Vagina (tissue), 2 donors: ENCODE measurements at regions not wholly inside any gene's neighbourhood (a gene's known extent, or its start where the extent isn't known, plus 50 kb on each side); places are given as distances from the start of the nearest gene placed in this dataset.

Source experiments
- CTCF ChIP-seq, 3 experiments: fragments of 450-650 bp in 2 of 3; fragments of 200-600 bp in 1 of 3; sonication (generic) in 1 of 3; IDR thresholded peaks; one replicate each; pipeline ENCODE4 v1.5.1; 2017 to 2019; ENCODE audit warnings: antibody characterized with exemption in 3 of 3, mild to moderate bottlenecking in 2 of 3, moderate library complexity in 2 of 3
- POLR2A ChIP-seq, 2 donors: fragments of 450-650 bp; IDR thresholded peaks; one replicate each; pipeline ENCODE4 v1.6.1; 2017; ENCODE audit warnings: antibody characterized with exemption in 2 of 2, mild to moderate bottlenecking in 2 of 2, moderate library complexity in 2 of 2
- POLR2AphosphoS5 ChIP-seq, 2 donors: sonication (generic); formaldehyde crosslinking; IDR thresholded peaks; one replicate each; pipeline ENCODE4 v1.9.0; 2017; ENCODE audit warnings: antibody characterized with exemption in 2 of 2, mild to moderate bottlenecking in 2 of 2, low read depth in 1 of 2; ENCODE audit not compliant: insufficient read depth in 1 of 2

- TF ChIP-seq CTCF (IDR thresholded peaks at IDR 0.05) (no peak), POLR2A (IDR thresholded peaks at IDR 0.05) (no peak), POLR2AphosphoS5 (IDR thresholded peaks at IDR 0.05; ENCODE audit: insufficient read depth in 1 of 2, low read depth in 1 of 2) (no peak)
Measured at GRCh38 chr6:85986681-85987080, 344.0 kb upstream of the SYNCRIP start.
